AG10803 (cell line): ENCODE measurements at regions not wholly inside any gene's neighbourhood (a gene's known extent, or its start where the extent isn't known, plus 50 kb on each side); places are given as distances from the start of the nearest gene placed in this dataset.

ENCODE experiments used
- DNase-seq: peaks from one replicate; pipeline ENCODE4 v3.0.0; 2010; ENCODE audit warnings: low read depth
- H3K4me3 ChIP-seq: 2 replicates; pipeline ENCODE4 v1.5.1; 2011; ENCODE audit warnings: mild to moderate bottlenecking, low read length, control low read depth
- TF ChIP-seq, protein P1 (sequence below): conservative IDR thresholded peaks from 2 replicates; pipeline ENCODE4 v1.5.1; 2011; ENCODE audit warnings: mild to moderate bottlenecking, low read length, control low read depth, inconsistent platforms

DNA sequence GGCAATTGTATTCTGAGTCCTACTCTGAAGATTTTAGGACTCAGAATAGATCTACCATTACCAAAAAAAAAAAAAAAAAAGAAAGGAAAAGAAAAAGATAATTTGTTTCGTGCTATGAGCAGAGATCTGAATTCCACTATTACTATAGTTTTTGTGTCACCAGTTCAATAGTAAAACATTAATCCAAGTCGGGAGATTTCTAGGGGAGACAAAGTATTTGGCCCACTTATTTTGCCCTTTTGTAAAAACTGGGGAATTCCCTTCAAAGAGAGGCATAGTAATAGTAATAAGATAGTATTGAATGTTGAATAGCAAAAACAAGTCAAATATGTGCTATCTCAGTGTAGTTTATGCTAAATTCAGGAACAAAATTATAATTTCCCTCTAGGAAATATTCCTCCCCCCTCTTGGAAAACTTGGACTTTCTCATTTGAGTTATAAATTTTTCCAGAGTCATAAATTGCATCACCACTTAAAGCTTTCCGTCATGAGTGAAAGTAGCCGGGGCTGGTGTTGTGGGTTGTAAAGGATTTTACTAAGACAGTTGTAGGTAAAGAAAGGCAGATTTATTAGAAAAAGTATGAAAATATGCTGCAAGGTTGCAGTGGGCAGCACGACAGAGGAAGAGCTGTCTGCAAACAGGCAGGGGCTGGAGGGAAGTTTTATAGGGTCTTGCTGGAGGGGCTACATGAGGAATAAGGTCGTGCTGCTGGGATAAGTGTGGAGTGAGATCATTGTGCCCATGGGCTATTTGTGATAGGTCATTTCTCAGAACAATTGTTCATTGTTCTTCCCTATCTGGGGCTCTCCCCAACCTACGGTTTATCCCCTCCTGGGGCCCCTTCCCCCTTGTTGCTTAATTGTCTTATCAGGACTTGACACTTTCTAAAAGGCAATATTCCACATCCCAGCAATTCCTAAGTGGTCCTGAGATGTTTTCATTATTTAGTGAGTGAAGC, 1009.9 kb downstream of the PLA2G4A start:
- DNase-seq: no peak
- H3K4me3 ChIP-seq: no peak overlapping the region
- TF ChIP-seq, protein P1, sequence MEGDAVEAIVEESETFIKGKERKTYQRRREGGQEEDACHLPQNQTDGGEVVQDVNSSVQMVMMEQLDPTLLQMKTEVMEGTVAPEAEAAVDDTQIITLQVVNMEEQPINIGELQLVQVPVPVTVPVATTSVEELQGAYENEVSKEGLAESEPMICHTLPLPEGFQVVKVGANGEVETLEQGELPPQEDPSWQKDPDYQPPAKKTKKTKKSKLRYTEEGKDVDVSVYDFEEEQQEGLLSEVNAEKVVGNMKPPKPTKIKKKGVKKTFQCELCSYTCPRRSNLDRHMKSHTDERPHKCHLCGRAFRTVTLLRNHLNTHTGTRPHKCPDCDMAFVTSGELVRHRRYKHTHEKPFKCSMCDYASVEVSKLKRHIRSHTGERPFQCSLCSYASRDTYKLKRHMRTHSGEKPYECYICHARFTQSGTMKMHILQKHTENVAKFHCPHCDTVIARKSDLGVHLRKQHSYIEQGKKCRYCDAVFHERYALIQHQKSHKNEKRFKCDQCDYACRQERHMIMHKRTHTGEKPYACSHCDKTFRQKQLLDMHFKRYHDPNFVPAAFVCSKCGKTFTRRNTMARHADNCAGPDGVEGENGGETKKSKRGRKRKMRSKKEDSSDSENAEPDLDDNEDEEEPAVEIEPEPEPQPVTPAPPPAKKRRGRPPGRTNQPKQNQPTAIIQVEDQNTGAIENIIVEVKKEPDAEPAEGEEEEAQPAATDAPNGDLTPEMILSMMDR: no peak

DNA sequence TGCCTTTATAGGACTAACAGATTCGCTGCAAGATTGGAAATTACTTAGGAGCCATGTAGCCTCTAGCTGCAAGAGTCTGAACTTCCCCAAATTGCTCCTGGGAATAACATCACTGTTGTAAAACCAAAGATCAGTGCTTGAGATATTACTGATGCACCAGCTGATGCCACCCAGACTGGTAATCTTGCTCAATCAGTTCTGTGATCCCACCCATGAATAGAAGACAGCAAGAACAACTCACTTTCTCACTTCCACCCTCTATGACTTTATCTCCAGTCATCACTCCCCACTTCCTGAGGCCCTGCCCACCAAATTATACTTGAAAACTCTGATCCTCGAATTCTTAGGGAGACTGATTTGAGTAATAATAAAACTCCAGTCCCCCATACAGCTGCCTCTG, 1011.1 kb downstream of the PLA2G4A start:
- DNase-seq: no peak
- no peak overlapping the region for H3K4me3 ChIP-seq
- TF ChIP-seq, protein P1: no peak

DNA sequence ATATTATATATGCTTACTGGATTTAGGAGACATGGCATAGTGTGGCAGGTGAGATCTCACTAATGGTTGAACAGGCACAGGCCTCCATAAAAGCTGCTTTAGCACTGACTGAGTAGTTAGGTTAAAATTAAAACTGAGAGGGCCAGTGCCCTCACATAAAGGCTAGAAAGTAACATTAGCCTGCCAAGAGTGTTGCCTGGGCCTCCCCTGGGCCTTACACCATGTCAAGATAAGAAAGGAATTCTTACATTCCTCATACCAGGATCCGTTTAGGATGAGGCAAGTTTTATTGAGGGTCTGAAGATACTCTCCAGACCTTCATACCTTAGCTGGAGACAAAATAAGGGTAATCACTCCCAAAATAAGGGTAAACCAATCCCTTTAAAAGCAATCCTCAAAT, 1011.8 kb downstream of the PLA2G4A start:
- H3K4me3 ChIP-seq: no peak overlapping the region
- DNase-seq: no peak
- TF ChIP-seq, protein P1: no peak

DNA sequence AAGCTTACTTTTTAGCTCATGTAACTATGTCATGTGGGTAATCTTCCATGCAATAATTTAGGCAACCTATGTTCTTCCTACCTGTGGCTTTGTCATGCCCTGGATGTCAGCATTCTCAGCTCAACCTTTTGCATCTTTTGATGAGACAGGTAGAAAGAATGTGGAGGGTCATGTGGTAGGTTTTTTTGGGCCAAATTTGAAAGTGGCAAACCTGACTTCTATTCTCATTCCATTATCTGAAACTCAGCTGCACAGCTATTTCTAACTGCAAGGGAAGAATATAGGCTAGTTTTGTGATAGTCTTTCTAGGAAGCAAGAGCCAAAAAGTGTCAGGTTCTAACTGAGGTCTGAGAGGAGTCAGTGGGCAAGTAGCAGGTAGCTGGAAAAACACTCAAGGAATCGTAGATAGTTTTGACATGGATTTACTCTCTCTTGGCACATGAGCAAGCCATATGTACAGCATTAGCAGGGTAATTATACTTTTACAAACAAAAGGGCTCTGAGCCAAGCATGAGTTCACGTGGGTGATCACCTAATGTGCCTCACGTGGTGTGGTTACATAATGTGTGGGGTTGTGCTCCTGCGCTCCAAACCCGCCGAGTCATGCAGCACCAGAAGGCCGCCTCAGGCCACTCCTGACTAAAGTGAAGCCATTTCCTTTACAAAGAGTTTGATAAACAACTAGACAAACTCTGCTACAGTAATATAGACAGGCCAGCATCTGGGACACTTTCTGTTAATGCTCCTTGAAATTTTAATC, 1013.8 kb downstream of the PLA2G4A start:
- no peak for DNase-seq
- H3K4me3 ChIP-seq: no peak overlapping the region
- TF ChIP-seq, protein P1: no peak

DNA sequence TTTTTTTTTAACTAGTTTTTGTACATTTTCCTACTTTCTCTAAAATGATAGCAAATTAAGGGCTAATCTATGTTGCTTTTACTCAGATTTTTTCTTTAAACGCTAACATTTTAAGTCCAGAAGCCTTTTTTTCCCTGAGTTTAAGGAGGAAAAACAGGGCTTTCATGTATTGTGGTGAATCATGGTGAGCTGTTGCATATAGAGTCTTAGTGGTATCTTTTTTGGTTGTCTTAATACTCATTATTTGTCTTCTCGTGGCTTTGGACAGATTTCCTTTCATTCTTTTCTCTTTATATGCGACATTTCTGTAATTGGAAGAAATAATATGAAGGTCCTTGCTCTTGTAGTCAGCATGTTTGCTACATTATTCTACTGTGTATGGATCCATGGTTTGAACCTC, 1015.6 kb downstream of the PLA2G4A start:
- TF ChIP-seq, protein P1: no peak
- DNase-seq: no peak
- no peak overlapping the region for H3K4me3 ChIP-seq

DNA sequence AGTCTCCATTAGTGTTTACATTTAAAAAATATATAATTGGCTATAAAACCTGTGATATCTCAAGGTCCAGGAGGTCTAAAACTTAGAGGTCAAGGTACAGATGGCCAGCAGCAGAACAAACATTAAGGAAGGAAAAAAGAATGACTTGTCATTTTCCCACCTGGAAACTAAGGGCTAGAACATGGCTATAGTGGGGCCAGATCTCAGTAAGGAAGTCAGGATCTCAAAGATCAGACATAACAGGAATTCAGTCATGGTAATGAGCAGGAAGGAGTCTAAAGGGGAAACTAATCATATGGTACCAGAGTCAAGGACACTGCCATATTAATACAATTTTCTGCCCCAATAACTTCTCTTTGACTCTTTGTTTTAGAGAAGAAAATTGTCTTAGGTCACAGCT, 1018.8 kb downstream of the PLA2G4A start:
- TF ChIP-seq, protein P1: no peak
- no peak for DNase-seq
- H3K4me3 ChIP-seq: no peak overlapping the region
